Stomach (tissue), 8 donors: ENCODE measurements at regions not wholly inside any gene's neighbourhood (a gene's known extent, or its start where the extent isn't known, plus 50 kb on each side); places are given as distances from the start of the nearest gene placed in this dataset.
A peak's percentile ranks its signal among the peaks of the same experiment; 100 is the strongest.

ENCODE experiments used
- DNase-seq, 2 donors: peaks; one replicate each; pipeline versions ENCODE4 v3.0.0 to v3.0.0-alpha.2; 2013 to 2019
- H3K27ac ChIP-seq, 5 donors: fragments of 200-600 bp in 4 of 5; sonication (generic) in 4 of 5; one replicate each; pipeline ENCODE4 v1.5.1; 2013 to 2019; ENCODE audit warnings: mild to moderate bottlenecking in 1 of 5, moderate library complexity in 1 of 5
- H3K27me3 ChIP-seq, 3 donors: fragments of 200-600 bp; sonication (generic); one replicate each; pipeline ENCODE4 v1.5.1; 2017 to 2019; ENCODE audit warnings: mixed run types in 1 of 3
- H3K36me3 ChIP-seq, 4 donors: fragments of 200-600 bp; sonication (generic); 1 replicate in 3 of 4; 2 replicates in 1 of 4; pipeline ENCODE4 v1.5.1; 2016 to 2019
- H3K4me1 ChIP-seq, 4 donors: fragments of 200-600 bp; sonication (generic); one replicate each; pipeline ENCODE4 v1.5.1; 2016 to 2019
- H3K4me3 ChIP-seq, 4 donors: fragments of 200-600 bp; sonication (generic) in 3 of 4; one replicate each; pipeline ENCODE4 v1.5.1; 2016 to 2019; ENCODE audit warnings: mild to moderate bottlenecking in 1 of 4
- H3K9me3 ChIP-seq, 4 donors: fragments of 200-600 bp; sonication (generic); one replicate each; pipeline ENCODE4 v1.5.1; 2016 to 2019
- EP300 ChIP-seq: sonication (generic); formaldehyde crosslinking; IDR thresholded peaks from one replicate; pipeline ENCODE4 v1.6.1; 2017; ENCODE audit warnings: antibody characterized with exemption
- POLR2A ChIP-seq, 4 donors: fragments of 450-650 bp; IDR thresholded peaks; one replicate each; pipeline ENCODE4 v1.6.1; 2016; ENCODE audit warnings: antibody characterized with exemption in 4 of 4, control low read depth in 2 of 4, mild to moderate bottlenecking in 1 of 4, moderate library complexity in 1 of 4
- POLR2AphosphoS5 ChIP-seq, 3 donors: sonication (generic); formaldehyde crosslinking; IDR thresholded peaks; one replicate each; pipeline ENCODE4 v1.6.1; 2016; ENCODE audit warnings: antibody characterized with exemption in 3 of 3
- WGBS, 5 donors: extraction: QIAGEN DNeasy Blood & Tissue Kit in 3 of 5; methylation state at CpG; one replicate each; pipeline versions ENCODE4 v1.1.5 to v1.1.7; 2013 to 2018; 5-methylcytosine and 5-hydroxymethylcytosine counted together
- intact Hi-C: fragments of 100-400 bp; cut with DNase I; formaldehyde crosslinking; loops from one replicate; pipeline ENCODE4 v1.15.1; 2023; ENCODE audit warnings: low total_unique reads
- TF ChIP-seq, protein P1 (sequence below), 7 experiments: fragments of 450-650 bp in 4 of 7; fragments of 200-600 bp in 3 of 7; sonication (generic) in 3 of 7; IDR thresholded peaks; one replicate each; pipeline ENCODE4 v1.5.1; 2016 to 2019; ENCODE audit warnings: antibody characterized with exemption in 7 of 7, control low read depth in 2 of 7, mild to moderate bottlenecking in 1 of 7
- donor health status: healthy with polysubstance abuse.
- donor health status: Bipolar disorder and iron deficiency.
- donor health status: healthy.

DNA sequence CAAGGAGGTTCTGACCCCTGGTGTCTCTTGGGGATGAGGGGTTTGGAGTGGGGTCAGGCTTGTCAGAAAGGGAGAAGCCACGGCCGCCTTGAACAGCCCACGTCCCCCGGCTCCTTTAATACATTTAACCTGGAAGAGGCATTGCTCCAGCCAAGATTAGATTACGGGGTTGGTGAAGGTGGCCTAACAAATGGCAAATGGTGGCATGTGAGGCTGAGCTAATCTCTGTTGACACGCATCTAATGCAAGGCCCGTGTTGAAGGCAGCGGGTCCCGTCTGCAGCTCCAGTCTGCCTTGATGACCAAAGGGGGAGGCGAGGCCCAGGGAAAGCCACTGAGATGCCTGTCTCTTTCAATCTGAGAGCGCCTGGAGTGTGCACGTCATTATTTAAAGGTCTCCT, 673.7 kb upstream of the TBX3 start:
- Histone ChIP-seq H3K9me3 (no peaks in the 10 kb centered on the region), H3K4me3 (no peak overlapping the region), H3K27me3 (no peaks in the 10 kb centered on the region), H3K36me3 (no peaks in the 10 kb centered on the region), H3K27ac (no peak overlapping the region), H3K4me1 (peaks cover 0 to 12% (median 5%) of the 10 kb centered on the region in 4 donors)
- 82 to 90% (median 85%) methylated on average over 12 of the region's 12 CpGs for WGBS, 5 donors
- TF ChIP-seq, protein P1, sequence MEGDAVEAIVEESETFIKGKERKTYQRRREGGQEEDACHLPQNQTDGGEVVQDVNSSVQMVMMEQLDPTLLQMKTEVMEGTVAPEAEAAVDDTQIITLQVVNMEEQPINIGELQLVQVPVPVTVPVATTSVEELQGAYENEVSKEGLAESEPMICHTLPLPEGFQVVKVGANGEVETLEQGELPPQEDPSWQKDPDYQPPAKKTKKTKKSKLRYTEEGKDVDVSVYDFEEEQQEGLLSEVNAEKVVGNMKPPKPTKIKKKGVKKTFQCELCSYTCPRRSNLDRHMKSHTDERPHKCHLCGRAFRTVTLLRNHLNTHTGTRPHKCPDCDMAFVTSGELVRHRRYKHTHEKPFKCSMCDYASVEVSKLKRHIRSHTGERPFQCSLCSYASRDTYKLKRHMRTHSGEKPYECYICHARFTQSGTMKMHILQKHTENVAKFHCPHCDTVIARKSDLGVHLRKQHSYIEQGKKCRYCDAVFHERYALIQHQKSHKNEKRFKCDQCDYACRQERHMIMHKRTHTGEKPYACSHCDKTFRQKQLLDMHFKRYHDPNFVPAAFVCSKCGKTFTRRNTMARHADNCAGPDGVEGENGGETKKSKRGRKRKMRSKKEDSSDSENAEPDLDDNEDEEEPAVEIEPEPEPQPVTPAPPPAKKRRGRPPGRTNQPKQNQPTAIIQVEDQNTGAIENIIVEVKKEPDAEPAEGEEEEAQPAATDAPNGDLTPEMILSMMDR (IDR thresholded peaks at IDR 0.05): no peak
- TF ChIP-seq POLR2AphosphoS5 (IDR thresholded peaks at IDR 0.05) (no peak), EP300 (no peak), POLR2A (IDR thresholded peaks at IDR 0.05) (no peak)
- intact Hi-C loops: no loop called here
- no peak for DNase-seq

DNA sequence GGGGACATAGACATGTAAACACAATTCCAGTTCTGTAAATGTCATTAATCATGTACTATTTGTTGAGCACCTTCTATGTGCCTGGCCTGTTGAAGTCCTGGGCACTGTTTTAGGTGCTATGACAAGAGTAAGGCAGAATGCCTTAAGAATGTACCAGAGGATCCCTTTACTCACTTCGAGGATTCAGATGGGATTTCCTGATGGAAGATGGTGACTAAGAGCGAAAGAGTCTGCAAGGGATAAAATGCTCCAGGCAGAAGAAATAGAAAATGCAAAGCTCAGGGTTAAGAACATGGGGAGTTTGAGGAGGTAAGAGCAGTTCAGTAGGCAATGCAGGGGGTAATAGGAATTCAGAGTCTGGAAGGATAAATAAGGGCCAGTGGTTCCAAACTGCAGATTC, 671.3 kb upstream of the TBX3 start:
- DNase-seq: no peak
- Histone ChIP-seq H3K9me3 (no peaks in the 10 kb centered on the region), H3K4me1 (peaks cover 0 to 12% (median 5%) of the 10 kb centered on the region in 4 donors), H3K27me3 (no peaks in the 10 kb centered on the region), H3K36me3 (no peaks in the 10 kb centered on the region), H3K27ac (no peak overlapping the region), H3K4me3 (no peak overlapping the region)
- WGBS, 5 donors: 83 to 92% (median 90%) methylated on average over 2 of the region's 2 CpGs
- intact Hi-C loops: no loop called here
- TF ChIP-seq EP300 (no peak), POLR2AphosphoS5 (IDR thresholded peaks at IDR 0.05) (no peak), POLR2A (IDR thresholded peaks at IDR 0.05) (no peak)
- TF ChIP-seq, protein P1 (IDR thresholded peaks at IDR 0.05): no peak

DNA sequence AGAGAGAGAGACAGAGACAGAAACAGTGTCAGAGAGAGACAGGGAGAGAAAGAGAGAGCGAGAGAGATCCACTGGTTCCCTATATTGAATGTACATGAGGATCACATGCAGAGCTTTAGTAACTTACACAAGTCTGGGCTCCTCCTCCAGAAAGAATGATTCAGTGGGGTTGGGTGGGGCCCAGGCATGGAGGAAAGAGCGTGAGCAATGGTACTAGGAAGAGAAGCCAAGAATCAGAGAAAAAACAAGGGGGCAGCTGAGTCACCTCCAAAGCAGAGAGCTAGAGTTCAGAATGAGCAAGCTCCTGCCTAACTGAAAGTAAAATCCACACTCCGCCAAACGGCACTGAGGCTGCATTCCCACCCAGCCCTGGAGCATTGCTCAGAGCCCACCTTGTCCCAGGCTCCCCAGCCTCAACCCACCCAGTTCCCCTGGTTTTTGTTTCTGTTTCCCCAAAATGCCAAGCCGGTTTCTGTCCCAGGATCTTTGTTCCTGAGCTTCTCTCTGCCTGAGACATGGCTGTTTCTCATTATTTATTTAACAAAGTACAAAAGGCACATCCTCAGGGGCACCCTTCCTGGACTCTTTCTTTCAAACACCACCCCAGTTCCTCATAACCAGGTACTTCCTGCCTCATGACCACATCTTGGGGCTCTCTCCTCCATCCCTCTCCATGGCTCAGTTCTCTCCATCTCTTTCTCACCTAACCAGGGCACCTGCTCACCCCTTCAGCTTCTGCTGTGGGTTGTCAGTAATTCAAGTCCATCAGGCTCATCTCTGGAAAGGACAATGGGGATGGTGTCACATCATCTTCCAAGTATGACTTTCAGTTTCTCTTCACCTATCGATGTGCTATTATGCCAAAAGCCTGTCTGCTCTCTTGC, 670.3 kb upstream of the TBX3 start:
- Histone ChIP-seq H3K36me3 (no peaks in the 10 kb centered on the region), H3K27ac (peak overlapping the region; percentile 20 to 79 (median 76)), H3K9me3 (no peaks in the 10 kb centered on the region), H3K4me3 (peak overlapping the region; percentile 17 to 38 (median 28)), H3K27me3 (no peaks in the 10 kb centered on the region), H3K4me1 (peaks cover 0 to 12% (median 5%) of the 10 kb centered on the region in 4 donors)
- TF ChIP-seq POLR2AphosphoS5 (IDR thresholded peaks at IDR 0.05): peak in 2 of 3 donors; percentile 68 to 76
- no peak for TF ChIP-seq EP300
- TF ChIP-seq, protein P1 (IDR thresholded peaks at IDR 0.05): no peak
- no peak for TF ChIP-seq POLR2A (IDR thresholded peaks at IDR 0.05)
- WGBS, 5 donors: 35 to 50% (median 37%) methylated on average over 6 of the region's 6 CpGs
- intact Hi-C loops: no loop called here
- DNase-seq: peak; percentile 56 to 84

DNA sequence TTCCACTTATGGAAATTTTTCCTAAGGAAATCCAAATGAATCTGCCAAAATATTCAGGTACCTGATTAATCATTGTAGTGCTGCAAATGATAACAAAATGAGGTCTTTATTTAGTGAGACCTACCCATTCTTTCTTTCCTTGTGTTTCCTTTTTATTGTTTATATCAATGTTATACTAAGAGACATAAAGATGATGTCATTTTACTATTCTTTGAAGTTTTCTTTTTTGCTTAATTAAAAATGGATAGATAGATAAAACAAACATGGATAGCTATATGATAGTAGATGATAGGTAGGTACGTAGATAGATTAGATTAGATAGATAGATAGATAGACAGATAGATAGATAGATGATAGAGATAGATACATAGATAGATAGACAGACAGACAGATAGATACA, 669.5 kb upstream of the TBX3 start:
- 57 to 74% (median 63%) methylated on average over 1 of the region's 1 CpG for WGBS, 5 donors
- H3K4me1 ChIP-seq: peaks cover 0 to 12% (median 5%) of the 10 kb centered on the region in 4 donors
- no peak for DNase-seq
- peak overlapping the region in 2 of 5 donors; percentile 77 to 79 for H3K27ac ChIP-seq
- intact Hi-C loops: no loop called here
- H3K4me3 ChIP-seq: no peak overlapping the region
- H3K36me3 ChIP-seq: no peaks in the 10 kb centered on the region
- no peaks in the 10 kb centered on the region for H3K9me3 ChIP-seq
- TF ChIP-seq POLR2A (IDR thresholded peaks at IDR 0.05) (no peak), POLR2AphosphoS5 (IDR thresholded peaks at IDR 0.05) (no peak), EP300 (no peak)
- TF ChIP-seq, protein P1 (IDR thresholded peaks at IDR 0.05): no peak
- no peaks in the 10 kb centered on the region for H3K27me3 ChIP-seq
